ENCODE measurements at regions not wholly inside any gene's neighbourhood (a gene's known extent, or its start where the extent isn't known, plus 50 kb on each side); places are given as distances from the start of the nearest gene placed in this dataset.

DNA sequence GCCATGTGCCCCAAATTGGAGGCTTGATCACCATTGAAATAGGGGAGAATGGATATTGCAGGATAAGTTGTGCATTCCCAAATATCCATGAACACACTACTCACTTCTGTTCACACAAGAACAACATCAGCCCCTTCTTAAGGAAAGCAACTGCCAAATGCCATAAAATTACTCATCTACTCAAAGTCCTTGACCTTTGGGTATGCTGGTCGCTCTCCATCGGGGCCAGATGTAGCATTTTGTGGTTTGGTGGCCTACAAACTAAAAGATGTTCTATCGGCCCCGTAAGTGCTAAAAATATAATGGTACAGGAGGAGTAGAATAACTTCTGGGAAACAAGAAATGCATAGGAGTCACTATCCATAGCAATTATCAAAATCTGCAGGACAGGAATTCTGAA, 362.6 kb downstream of the AEBP2 start:
- TF ChIP-seq POLR2AphosphoS5 (IDR thresholded peaks at IDR 0.05; ENCODE audit: borderline replicate concordance, low read depth, low read length): no peak
- TF ChIP-seq EZH2 (IDR thresholded peaks at IDR 0.05): no peak
- no peak for TF ChIP-seq FOXP2 (optimal IDR thresholded peaks at IDR 0.05; ENCODE audit: control extremely low read depth, extremely low read length, insufficient read depth)
